ENCODE measurements at regions not wholly inside any gene's neighbourhood (a gene's known extent, or its start where the extent isn't known, plus 50 kb on each side); places are given as distances from the start of the nearest gene placed in this dataset.

DNA sequence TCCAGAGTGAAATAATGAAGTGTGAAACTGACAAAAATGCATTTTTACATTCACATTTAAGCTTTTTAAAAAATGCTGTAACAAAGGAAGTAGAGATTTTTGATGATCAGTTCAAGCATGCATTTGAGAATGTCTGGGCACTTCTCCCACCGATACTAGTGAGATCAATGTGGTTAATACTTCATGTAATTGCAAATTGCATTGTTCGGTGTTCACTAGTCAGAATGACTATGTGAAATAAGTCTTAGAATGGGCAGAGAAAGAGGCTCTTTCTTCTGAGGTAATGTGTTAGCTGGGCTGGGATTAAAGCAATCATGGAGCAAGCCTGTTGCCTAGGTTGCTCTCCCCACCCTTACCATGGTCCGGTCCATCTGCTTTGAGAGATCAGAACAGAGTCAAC, 587.0 kb upstream of the GRM7 start:
- TF ChIP-seq, protein P1, sequence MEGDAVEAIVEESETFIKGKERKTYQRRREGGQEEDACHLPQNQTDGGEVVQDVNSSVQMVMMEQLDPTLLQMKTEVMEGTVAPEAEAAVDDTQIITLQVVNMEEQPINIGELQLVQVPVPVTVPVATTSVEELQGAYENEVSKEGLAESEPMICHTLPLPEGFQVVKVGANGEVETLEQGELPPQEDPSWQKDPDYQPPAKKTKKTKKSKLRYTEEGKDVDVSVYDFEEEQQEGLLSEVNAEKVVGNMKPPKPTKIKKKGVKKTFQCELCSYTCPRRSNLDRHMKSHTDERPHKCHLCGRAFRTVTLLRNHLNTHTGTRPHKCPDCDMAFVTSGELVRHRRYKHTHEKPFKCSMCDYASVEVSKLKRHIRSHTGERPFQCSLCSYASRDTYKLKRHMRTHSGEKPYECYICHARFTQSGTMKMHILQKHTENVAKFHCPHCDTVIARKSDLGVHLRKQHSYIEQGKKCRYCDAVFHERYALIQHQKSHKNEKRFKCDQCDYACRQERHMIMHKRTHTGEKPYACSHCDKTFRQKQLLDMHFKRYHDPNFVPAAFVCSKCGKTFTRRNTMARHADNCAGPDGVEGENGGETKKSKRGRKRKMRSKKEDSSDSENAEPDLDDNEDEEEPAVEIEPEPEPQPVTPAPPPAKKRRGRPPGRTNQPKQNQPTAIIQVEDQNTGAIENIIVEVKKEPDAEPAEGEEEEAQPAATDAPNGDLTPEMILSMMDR (IDR thresholded peaks at IDR 0.05) = no peak
- ATAC-seq (no peak), DNase-seq (no peak)
- Histone ChIP-seq H3K4me1 (no peaks in the 10 kb centered on the region), H3K9me3 (peaks cover 0 to 4% of the 10 kb centered on the region in 2 donors), H3K27me3 (no peaks in the 10 kb centered on the region), H3K27ac (no peak overlapping the region), H3K4me3 (no peak overlapping the region), H3K36me3 (no peaks in the 10 kb centered on the region)
- intact Hi-C loops (cut with DNase I) = no loop called here

DNA sequence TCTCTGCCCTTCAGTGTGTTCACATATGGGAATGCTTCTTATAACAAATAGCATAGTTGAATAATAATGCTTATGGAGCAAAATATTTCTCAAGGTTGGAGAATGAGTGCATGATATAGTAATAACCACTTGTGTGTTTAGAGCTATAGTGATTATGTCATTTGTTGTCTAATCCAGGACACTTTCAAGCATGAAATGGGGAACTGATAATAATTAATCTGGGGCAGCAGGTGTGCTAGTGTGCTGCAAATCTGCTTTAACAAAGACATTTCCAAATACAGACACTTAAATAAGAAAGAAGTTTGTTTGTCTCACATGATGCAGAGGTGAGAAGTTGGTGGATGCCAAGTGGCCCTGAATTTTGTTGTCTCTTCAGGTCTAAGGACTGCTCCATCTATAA, 579.3 kb upstream of the GRM7 start:
- Histone ChIP-seq H3K36me3 (no peaks in the 10 kb centered on the region), H3K9me3 (no peaks in the 10 kb centered on the region), H3K4me3 (no peak overlapping the region), H3K27me3 (no peaks in the 10 kb centered on the region), H3K4me1 (no peaks in the 10 kb centered on the region), H3K27ac (no peak overlapping the region)
- ATAC-seq (no peak), DNase-seq (no peak)
- TF ChIP-seq, protein P1 (IDR thresholded peaks at IDR 0.05) = no peak
- intact Hi-C loops (cut with DNase I) = no loop called here

DNA sequence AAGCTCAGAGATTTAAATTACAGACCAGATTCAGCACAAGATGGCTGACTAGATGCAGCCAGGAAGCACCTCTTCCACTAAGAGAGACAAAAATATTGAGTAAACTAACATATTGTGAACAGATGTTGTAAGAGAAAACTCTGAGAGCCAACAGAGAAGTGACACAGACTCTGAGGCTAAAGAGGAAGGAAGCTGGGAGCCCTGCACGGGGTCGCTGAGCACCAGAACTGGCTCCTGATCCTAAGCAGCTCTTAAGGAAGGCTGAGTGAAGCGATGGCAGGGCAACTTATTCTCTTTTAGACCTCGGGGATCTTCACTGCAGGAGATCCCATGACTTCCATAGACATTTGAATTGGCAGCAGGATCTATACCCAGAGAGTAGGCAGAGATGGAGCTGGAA, 578.0 kb upstream of the GRM7 start:
- Histone ChIP-seq H3K4me3 (no peak overlapping the region), H3K9me3 (no peaks in the 10 kb centered on the region), H3K27me3 (no peaks in the 10 kb centered on the region), H3K36me3 (no peaks in the 10 kb centered on the region), H3K27ac (no peak overlapping the region), H3K4me1 (no peaks in the 10 kb centered on the region)
- DNase-seq (no peak), ATAC-seq (no peak)
- intact Hi-C loops (cut with DNase I) = no loop called here
- TF ChIP-seq, protein P1 (IDR thresholded peaks at IDR 0.05) = no peak

GRCh38 chr3:6287088-6287875, 573.6 kb upstream of the GRM7 start:
- no peak for ATAC-seq
- Histone ChIP-seq H3K4me3 (no peak overlapping the region), H3K27me3 (no peaks in the 10 kb centered on the region), H3K27ac (no peak overlapping the region), H3K9me3 (peaks cover 0 to 10% of the 10 kb centered on the region in 2 donors), H3K36me3 (no peaks in the 10 kb centered on the region), H3K4me1 (no peaks in the 10 kb centered on the region)
- intact Hi-C loops (cut with DNase I) = no loop called here
- TF ChIP-seq, protein P1 (IDR thresholded peaks at IDR 0.05) = no peak
- DNase-seq = no peak

- ATAC-seq (no peak), DNase-seq (no peak)
- H3K27me3 ChIP-seq = no peaks in the 10 kb centered on the region
- H3K36me3 ChIP-seq = no peaks in the 10 kb centered on the region
- H3K4me3 ChIP-seq = no peak overlapping the region
- H3K4me1 ChIP-seq = no peaks in the 10 kb centered on the region
- H3K9me3 ChIP-seq = peaks cover 0 to 35% of the 10 kb centered on the region in 2 donors
- intact Hi-C loops (cut with DNase I) = no loop called here
- no peak overlapping the region for H3K27ac ChIP-seq
- TF ChIP-seq, protein P1 (IDR thresholded peaks at IDR 0.05) = no peak
These were observed 559.3 kb upstream of the GRM7 start for GRCh38 chr3:6301626-6302025.
